IMR-90 (cell line): ENCODE measurements at regions not wholly inside any gene's neighbourhood (a gene's known extent, or its start where the extent isn't known, plus 50 kb on each side); places are given as distances from the start of the nearest gene placed in this dataset.

Experiments used
- ATAC-seq: fragments of 200-7000 bp; cut with Tn5 transposase; 2 replicates; pipeline ENCODE4 v1.9.1; 2020; ENCODE audit warnings: low read depth, mild to moderate bottlenecking, moderate library complexity
- BruUV-seq: library from RNA; stranded (reverse); fragments of 400-500 nt; replicated peaks from 2 replicates; lab custom pipeline; 2021; lab: Mats Ljungman, UMichigan
- CTCF ChIA-PET: fragments of 300-600 bp; formaldehyde crosslinking; extraction: SDS; loops from one replicate; lab custom pipeline; 2021; ENCODE audit warnings: antibody characterized with exemption; lab: Yijun Ruan, JAX
- POLR2A ChIA-PET: fragments of 300-600 bp; sonication (Branson Sonifier 250); formaldehyde crosslinking; loops from one replicate; lab custom pipeline; 2022; ENCODE audit warnings: antibody characterized with exemption; ENCODE audit not compliant: unreplicated experiment; lab: Charles Lee
- DNase-seq: peaks from one replicate; pipeline ENCODE4 v3.0.0; 2013
- H2AFZ ChIP-seq: replicated peaks from 2 replicates; pipeline ENCODE3; 2013; ENCODE audit warnings: low read length, mild to moderate bottlenecking; ENCODE audit not compliant: poor library complexity
- H2AK5ac ChIP-seq: 2 replicates; pipeline ENCODE4 v1.6.1; 2013; ENCODE audit warnings: low read depth, low read length, inconsistent platforms
- H2AK9ac ChIP-seq: replicated peaks from 2 replicates; pipeline ENCODE3; 2013; ENCODE audit warnings: mild to moderate bottlenecking, low read depth, low read length, moderate library complexity; ENCODE audit not compliant: poor library complexity
- H2BK120ac ChIP-seq: 2 replicates; pipeline ENCODE4 v1.6.1; 2013; ENCODE audit warnings: low read depth, low read length, inconsistent platforms
- H2BK15ac ChIP-seq: 3 replicates; pipeline ENCODE4 v1.6.1; 2013; ENCODE audit warnings: low read depth, low read length, inconsistent platforms
- H2BK20ac ChIP-seq: 2 replicates; pipeline ENCODE4 v1.6.1; 2013; ENCODE audit warnings: low read depth, mild to moderate bottlenecking, inconsistent platforms, low read length, moderate library complexity
- H2BK5ac ChIP-seq: 2 replicates; pipeline ENCODE4 v1.6.1; 2013; ENCODE audit warnings: mild to moderate bottlenecking, low read depth, low read length, inconsistent platforms; ENCODE audit not compliant: poor library complexity, severe bottlenecking
- H3K14ac ChIP-seq: replicated peaks from 2 replicates; pipeline ENCODE4 v1.6.1; 2013; ENCODE audit warnings: low read depth, low read length, inconsistent platforms
- H3K18ac ChIP-seq: 2 replicates; pipeline ENCODE4 v1.6.1; 2013; ENCODE audit warnings: low read depth, low read length, control low read depth
- H3K23ac ChIP-seq: 2 replicates; pipeline ENCODE4 v1.6.1; 2013; ENCODE audit warnings: low read depth, low read length, inconsistent platforms
- H3K27ac ChIP-seq: 2 replicates; pipeline ENCODE4 v1.5.1; 2013; ENCODE audit warnings: mild to moderate bottlenecking, control low read depth, low read length; ENCODE audit not compliant: insufficient read depth
- H3K27me3 ChIP-seq: 2 replicates; pipeline ENCODE4 v1.6.1; 2013; ENCODE audit warnings: low read length; ENCODE audit not compliant: control insufficient read depth, insufficient read depth
- H3K36me3 ChIP-seq: 2 replicates; pipeline ENCODE4 v1.6.1; 2013; ENCODE audit warnings: low read length, mixed read lengths; ENCODE audit not compliant: control insufficient read depth, insufficient read depth
- H3K4ac ChIP-seq: 2 replicates; pipeline ENCODE4 v1.6.1; 2013; ENCODE audit warnings: low read depth, low read length, inconsistent platforms
- H3K4me1 ChIP-seq: 2 replicates; pipeline ENCODE4 v1.6.1; 2013; ENCODE audit warnings: low read length, mixed read lengths; ENCODE audit not compliant: control insufficient read depth, insufficient read depth
- H3K4me2 ChIP-seq: 2 replicates; pipeline ENCODE4 v1.6.1; 2013; ENCODE audit warnings: low read depth, mild to moderate bottlenecking, control low read depth, low read length, moderate library complexity
- H3K4me3 ChIP-seq: 2 replicates; pipeline ENCODE4 v1.5.1; 2013; ENCODE audit warnings: low read depth, mild to moderate bottlenecking, control low read depth, low read length, moderate library complexity; ENCODE audit not compliant: insufficient read depth
- H3K56ac ChIP-seq: 2 replicates; pipeline ENCODE4 v1.6.1; 2013; ENCODE audit warnings: low read length, inconsistent platforms; ENCODE audit not compliant: insufficient read depth; ENCODE audit errors: extremely low read depth
- H3K79me1 ChIP-seq, 2 experiments: 2 replicates each; pipeline ENCODE4 v1.6.1; 2013; ENCODE audit warnings: low read length in 2 of 2, inconsistent platforms in 1 of 2, low read depth in 1 of 2
- H3K9ac ChIP-seq: 2 replicates; pipeline ENCODE4 v1.6.1; 2013; ENCODE audit warnings: low read depth, low read length, control low read depth
- H3K9me1 ChIP-seq: 2 replicates; pipeline ENCODE4 v1.6.1; 2013; ENCODE audit warnings: low read length, inconsistent platforms; ENCODE audit not compliant: insufficient read depth
- H3K9me3 ChIP-seq: 2 replicates; pipeline ENCODE4 v1.6.1; 2013; ENCODE audit warnings: low read length; ENCODE audit not compliant: control insufficient read depth, insufficient read depth
- H4K20me1 ChIP-seq: 2 replicates; pipeline ENCODE4 v1.6.1; 2013; ENCODE audit warnings: low read length, inconsistent platforms; ENCODE audit not compliant: insufficient read depth
- H4K5ac ChIP-seq: 2 replicates; pipeline ENCODE4 v1.6.1; 2013; ENCODE audit warnings: mild to moderate bottlenecking, low read depth, low read length, control low read depth
- H4K8ac ChIP-seq, 2 experiments: 2 replicates each; pipeline ENCODE4 v1.6.1; 2013; ENCODE audit warnings: low read depth in 2 of 2, low read length in 2 of 2, control low read depth in 1 of 2, inconsistent platforms in 1 of 2
- H4K91ac ChIP-seq: 2 replicates; pipeline ENCODE4 v1.6.1; 2013; ENCODE audit warnings: low read depth, low read length, inconsistent platforms; ENCODE audit not compliant: insufficient read depth
- BHLHE40 ChIP-seq: fragments of 150-350 bp; IDR thresholded peaks from 2 replicates; pipeline ENCODE4 v1.6.1; 2016; ENCODE audit warnings: mild to moderate bottlenecking, low read depth, low read length
- CTCF ChIP-seq: conservative IDR thresholded peaks from 2 replicates; pipeline ENCODE4 v1.5.1; 2012; ENCODE audit warnings: mild to moderate bottlenecking, low read depth, low read length, improper control_type of control experiment
- ELK1 ChIP-seq: fragments of 150-350 bp; IDR thresholded peaks from 2 replicates; pipeline ENCODE4 v1.6.1; 2016; ENCODE audit warnings: low read depth, mild to moderate bottlenecking, low read length, moderate library complexity, borderline replicate concordance
- FOS ChIP-seq: fragments of 150-350 bp; IDR thresholded peaks from 2 replicates; pipeline ENCODE4 v1.6.1; 2016; ENCODE audit warnings: low read depth, low read length
- MAFK ChIP-seq: IDR thresholded peaks from 2 replicates; pipeline ENCODE4 v1.6.1; 2012; ENCODE audit warnings: low read depth, low read length, improper control_type of control experiment
- MXI1 ChIP-seq: IDR thresholded peaks from 2 replicates; pipeline ENCODE4 v1.6.1; 2012; ENCODE audit warnings: low read depth, mild to moderate bottlenecking, low read length, moderate library complexity, borderline replicate concordance
- NFE2L2 ChIP-seq: fragments of 150-350 bp; IDR thresholded peaks from 2 replicates; pipeline ENCODE4 v1.6.1; 2016; ENCODE audit warnings: low read depth, mild to moderate bottlenecking, low read length
- POLR2A ChIP-seq: IDR thresholded peaks from 2 replicates; pipeline ENCODE4 v1.6.1; 2012; ENCODE audit warnings: mild to moderate bottlenecking, low read depth, low read length
- RAD21 ChIP-seq: IDR thresholded peaks from 2 replicates; pipeline ENCODE4 v1.6.1; 2012; ENCODE audit warnings: low read length, improper control_type of control experiment
- SMC3 ChIP-seq: fragments of 150-350 bp; IDR thresholded peaks from 2 replicates; pipeline ENCODE4 v1.6.1; 2016; ENCODE audit warnings: low read depth, mild to moderate bottlenecking, antibody characterized with exemption, low read length, moderate library complexity
- USF2 ChIP-seq: fragments of 150-350 bp; IDR thresholded peaks from 2 replicates; pipeline ENCODE4 v1.6.1; 2017; ENCODE audit warnings: mild to moderate bottlenecking, antibody characterized with exemption, low read length, low read depth
- WGBS, 2 experiments: methylation state at CpG; one replicate each; pipeline versions ENCODE4 v1.1.5 to v1.1.7; 2013; ENCODE audit warnings: missing lambda C conversion rate in 2 of 2; ENCODE audit not compliant: insufficient read length in 1 of 2; ENCODE audit errors: extremely low coverage in 2 of 2; 5-methylcytosine and 5-hydroxymethylcytosine counted together
- dilution Hi-C: fragments of 300-500 bp; cut with HindIII; formaldehyde crosslinking; loops from one replicate; pipeline ENCODE4 v1.14.3; 2018; ENCODE audit warnings: low sequenced_read_pairs; ENCODE audit not compliant: unreplicated experiment
- in situ Hi-C: fragments of 300-500 bp; cut with MboI; formaldehyde crosslinking; loops from 3 replicates; pipeline ENCODE4 v1.14.3; 2019; ENCODE audit warnings: low sequenced_read_pairs, inconsistent platforms, mixed read lengths
- intact Hi-C: fragments of 100-400 bp; cut with micrococcal nuclease; formaldehyde crosslinking; loops from 2 replicates; pipeline ENCODE4 v1.10.0; 2022

GRCh38 chr19:46950526-46951170 lies 69.0 kb upstream of the NPAS1 start:
- Histone ChIP-seq H4K91ac (no peak overlapping the region), H3K56ac (no peak overlapping the region), H2AFZ (no peak overlapping the region), H2AK5ac (peak overlapping the region; percentile 68; the same call in 1 of the 2 replicates), H3K9me3 (no peaks in the 10 kb centered on the region), H2BK5ac (peak overlapping the region; percentile 27), H3K4me2 (peak overlapping the region; percentile 8; the same call in 1 of the 2 replicates), H3K14ac (peak overlapping the region; percentile 15), H3K18ac (no peak overlapping the region), H3K4me3 (no peak overlapping the region), H3K9me1 (peaks cover 37% of the 10 kb centered on the region), H4K20me1 (peaks cover 20% of the 10 kb centered on the region), H3K4ac (peak overlapping the region; percentile 61), H4K8ac (peak overlapping the region; percentile 14 to 21; a peak in 1 of 4 replicates), H3K79me1 (peaks cover 70 to 91% of the 10 kb centered on the region in 2 experiments), H3K27me3 (no peaks in the 10 kb centered on the region), H3K27ac (no peak overlapping the region), H3K36me3 (peaks cover 5% of the 10 kb centered on the region; the same call in 1 of the 2 replicates), H2AK9ac (peak overlapping the region; percentile 3), H3K4me1 (peaks cover 30% of the 10 kb centered on the region), H2BK20ac (no peak overlapping the region), H3K23ac (0 out of 2 replicates have a peak overlapping the region, but pooled peaks have one; percentile 43), H4K5ac (peak overlapping the region; percentile 12; the same call in 1 of the 2 replicates), H2BK15ac (peak overlapping the region; percentile 17; the same call in 1 of the 3 replicates), H2BK120ac (peak overlapping the region; percentile 16; the same call in 1 of the 2 replicates), H3K9ac (no peak overlapping the region)
- 60% methylated on average over 3 of the region's 7 CpGs; no CpG with 5 or more reads in 1 of the 2 experiments for WGBS, 2 experiments
- DNase-seq (no peak), ATAC-seq (peak; percentile 10; the same call in 1 of the 2 replicates)
- ChIA-PET POLR2A (interaction anchor here (0.7 kb wide), 1 partner anchor 1467 kb away, joined by 3 read pairs; no protein-coding TSS in a partner anchor), CTCF (interaction anchor here (0.6 kb wide), 1 partner anchor 26 kb away, joined by 4 read pairs; no protein-coding TSS in a partner anchor)
- in situ Hi-C loops = no loop called here
- BruUV-seq = no TSS peak
- intact Hi-C loops = no loop called here
- dilution Hi-C loops = no loop called here
- TF ChIP-seq USF2 = no peak
- TF ChIP-seq POLR2A = no peak
- no peak for TF ChIP-seq BHLHE40
- no peak for TF ChIP-seq MXI1
- no peak for TF ChIP-seq RAD21
- no peak for TF ChIP-seq FOS
- no peak for TF ChIP-seq SMC3
- no peak for TF ChIP-seq CTCF
- no peak for TF ChIP-seq NFE2L2
- no peak for TF ChIP-seq MAFK
- TF ChIP-seq ELK1 = no peak
